ENCODE measurements at regions not wholly inside any gene's neighbourhood (a gene's known extent, or its start where the extent isn't known, plus 50 kb on each side); places are given as distances from the start of the nearest gene placed in this dataset.
"Not testable (repeated sequence)": the region's sequence is repeated elsewhere in the genome, so short reads cannot be mapped to it uniquely, and the experiment has no call there.

DNA sequence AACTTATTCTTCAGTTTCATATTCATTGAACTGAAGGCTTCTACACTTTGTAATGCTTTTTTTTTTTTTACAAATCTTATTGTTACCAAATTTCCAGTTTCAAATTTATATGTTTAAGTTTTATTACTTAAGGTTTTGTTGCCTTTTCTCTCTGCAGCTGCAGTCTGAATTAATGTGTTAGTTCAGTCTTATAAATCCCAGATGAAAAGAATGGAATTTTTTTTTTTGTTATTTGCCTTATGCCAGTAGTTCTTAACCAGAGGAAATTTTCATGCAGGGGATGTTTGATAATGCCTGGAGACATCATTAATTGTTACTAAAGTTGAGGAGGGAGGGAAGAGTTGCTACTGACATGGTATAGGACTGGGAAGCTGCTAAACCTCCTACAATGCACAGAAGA is 367.9 kb upstream of the SPRY2 start:
- Histone ChIP-seq H3K9me3 (ENCODE audit: control extremely low read depth in 1 of 5, control insufficient read depth in 4 of 5, insufficient read depth in 2 of 5, low read depth in 1 of 5, low read length in 4 of 5) (peaks cover 0 to 15% (median 9%) of the 10 kb centered on the region in 5 experiments), H3K27me3 (replicated peaks in 2 of 5; ENCODE audit: control insufficient read depth in 4 of 5, insufficient read depth in 5 of 5, low read length in 4 of 5) (no peaks in the 10 kb centered on the region), H3K27ac (ENCODE audit: insufficient read depth in 1 of 2, low read depth in 1 of 2, low read length in 2 of 2, poor library complexity in 1 of 2, severe bottlenecking in 2 of 2) (no peak overlapping the region), H3K4me3 (ENCODE audit: control insufficient read depth in 1 of 7, extremely low read depth in 1 of 7, insufficient read depth in 4 of 7, low read depth in 2 of 7, low read length in 6 of 7) (no peak overlapping the region), H3K36me3 (ENCODE audit: control insufficient read depth in 4 of 4, insufficient read depth in 4 of 4, low read length in 3 of 4) (no peaks in the 10 kb centered on the region), H3K4me1 (ENCODE audit: control extremely low read depth in 1 of 4, control insufficient read depth in 4 of 4, insufficient read depth in 4 of 4, low read length in 3 of 4) (no peaks in the 10 kb centered on the region)
- POLR2A ChIA-PET = no interaction called here
- no peak for DNase-seq
- CTCF ChIA-PET = no interaction called here

DNA sequence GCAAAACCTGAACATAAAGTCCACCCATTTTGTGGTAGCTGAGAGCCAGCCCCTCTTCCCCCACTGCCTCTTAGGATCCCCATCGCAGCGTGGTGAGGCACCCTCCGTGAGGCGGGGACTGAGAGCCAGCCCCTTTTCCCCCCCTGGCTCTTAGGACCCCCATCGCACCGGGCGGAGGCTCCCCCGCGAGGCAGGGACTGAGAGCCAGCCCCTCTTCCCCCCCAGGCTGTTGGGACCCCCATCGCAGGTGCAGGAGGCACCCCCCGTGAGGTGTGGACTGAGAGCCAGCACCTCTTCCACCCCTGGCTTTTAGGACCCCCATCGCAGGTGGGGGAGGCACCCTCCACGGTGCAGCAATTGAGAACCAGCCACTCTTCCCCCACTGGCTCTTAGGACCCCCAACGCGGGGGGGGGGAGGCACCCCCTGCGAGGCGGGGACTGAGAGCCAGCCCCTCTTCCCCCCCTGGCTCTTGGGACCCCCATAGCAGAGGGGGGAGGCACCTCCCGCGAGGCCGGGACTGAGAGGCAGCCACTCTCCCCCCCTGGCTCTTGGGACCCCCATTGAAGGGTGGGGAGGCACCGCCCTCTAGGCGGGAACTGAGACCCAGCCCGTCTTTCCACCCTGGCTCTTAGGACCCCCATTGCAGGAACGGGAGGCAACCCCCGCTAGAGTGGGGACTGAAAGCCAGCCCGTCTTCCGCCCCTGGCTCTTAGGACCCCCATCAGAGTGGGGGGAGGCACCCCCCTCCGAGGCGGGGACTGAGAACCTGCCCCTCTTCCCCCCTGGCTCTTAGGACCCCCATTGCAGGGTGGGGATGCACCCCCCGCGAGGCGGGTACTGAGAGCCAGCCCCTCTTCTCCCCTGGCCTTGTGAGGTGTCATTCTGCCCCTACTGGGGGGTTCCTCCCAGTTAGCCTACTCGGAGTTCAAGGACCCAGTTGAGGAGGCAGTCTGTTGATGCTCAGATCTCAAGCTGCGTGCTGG is 366.4 kb upstream of the SPRY2 start:
- no peak for DNase-seq
- Histone ChIP-seq H3K4me3 (ENCODE audit: control insufficient read depth in 1 of 7, extremely low read depth in 1 of 7, insufficient read depth in 4 of 7, low read depth in 2 of 7, low read length in 6 of 7) (no peak overlapping the region), H3K36me3 (ENCODE audit: control insufficient read depth in 4 of 4, insufficient read depth in 4 of 4, low read length in 3 of 4) (no peaks in the 10 kb centered on the region), H3K4me1 (ENCODE audit: control extremely low read depth in 1 of 4, control insufficient read depth in 4 of 4, insufficient read depth in 4 of 4, low read length in 3 of 4) (no peaks in the 10 kb centered on the region), H3K27ac (ENCODE audit: insufficient read depth in 1 of 2, low read depth in 1 of 2, low read length in 2 of 2, poor library complexity in 1 of 2, severe bottlenecking in 2 of 2) (no peak overlapping the region), H3K9me3 (ENCODE audit: control extremely low read depth in 1 of 5, control insufficient read depth in 4 of 5, insufficient read depth in 2 of 5, low read depth in 1 of 5, low read length in 4 of 5) (peaks cover 0 to 10% (median 5%) of the 10 kb centered on the region in 5 experiments), H3K27me3 (replicated peaks in 2 of 5; ENCODE audit: control insufficient read depth in 4 of 5, insufficient read depth in 5 of 5, low read length in 4 of 5) (no peaks in the 10 kb centered on the region)
- ChIA-PET POLR2A (no interaction called here), CTCF (no interaction called here)
- WGBS (ENCODE audit: insufficient coverage) = 97% methylated on average over 11 of the region's 34 CpGs

DNA sequence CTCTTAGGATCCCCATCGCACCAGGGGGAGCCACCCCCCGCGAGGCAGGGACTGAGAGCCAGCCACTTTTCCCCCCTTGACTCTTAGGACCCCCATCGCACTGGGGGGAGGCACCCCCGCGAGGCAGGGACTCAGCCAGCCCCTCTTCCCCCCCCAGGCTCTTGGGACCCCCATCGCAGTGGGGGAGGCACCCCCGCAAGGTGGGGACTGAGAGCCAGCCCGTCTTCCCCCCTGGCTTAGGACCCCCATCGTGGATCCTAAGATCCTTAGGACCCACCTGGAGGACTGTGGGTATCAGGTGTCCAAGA is 365.2 kb upstream of the SPRY2 start:
- 100% methylated on average over 2 of the region's 10 CpGs for whole genome bisulfite sequencing (ENCODE audit: insufficient coverage)

DNA sequence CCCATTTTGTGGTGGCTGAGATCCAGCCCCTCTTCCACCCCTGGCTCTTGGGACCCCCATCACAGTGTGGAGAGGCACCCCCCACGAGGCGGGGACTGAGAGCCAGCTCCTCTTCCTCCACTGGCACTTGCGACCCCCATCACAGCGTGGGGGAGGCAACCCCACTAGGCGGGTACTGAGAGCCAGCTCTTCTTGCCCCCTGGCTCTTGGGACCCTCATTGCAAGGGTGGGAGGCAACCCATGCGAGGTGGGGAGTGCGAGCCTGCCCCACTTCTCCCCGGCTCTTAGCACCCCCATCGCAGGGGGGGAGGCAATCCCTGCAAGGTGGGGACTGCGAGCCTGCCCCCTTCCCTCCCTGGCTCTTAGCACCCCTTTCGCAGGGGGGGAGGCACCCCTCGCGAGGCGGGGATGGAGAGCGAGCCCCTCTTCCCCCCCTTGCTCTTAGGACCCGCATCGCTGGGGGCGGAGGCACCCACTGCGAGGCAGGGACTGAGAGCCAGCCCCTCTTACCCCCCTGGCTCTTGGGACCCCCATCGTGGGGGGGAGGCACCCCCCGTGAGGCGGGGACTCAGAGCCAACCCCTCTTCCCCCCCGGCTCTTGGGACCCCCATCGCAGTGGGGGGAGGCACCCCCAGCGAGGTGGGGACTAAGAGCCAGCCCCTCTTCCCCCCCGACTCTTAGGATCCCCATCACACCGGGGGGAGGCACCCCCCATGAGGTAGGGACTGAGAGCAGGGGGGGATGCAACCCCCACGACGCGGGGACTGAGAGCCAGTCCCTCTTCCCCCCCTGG is 364.6 kb upstream of the SPRY2 start:
- H3K9me3 ChIP-seq (ENCODE audit: control extremely low read depth in 1 of 5, control insufficient read depth in 4 of 5, insufficient read depth in 2 of 5, low read depth in 1 of 5, low read length in 4 of 5) = peaks cover 0 to 10% (median 5%) of the 10 kb centered on the region in 5 experiments
- H3K27me3 ChIP-seq (replicated peaks in 2 of 5; ENCODE audit: control insufficient read depth in 4 of 5, insufficient read depth in 5 of 5, low read length in 4 of 5) = no peaks in the 10 kb centered on the region
- no peak overlapping the region for H3K27ac ChIP-seq (ENCODE audit: insufficient read depth in 1 of 2, low read depth in 1 of 2, low read length in 2 of 2, poor library complexity in 1 of 2, severe bottlenecking in 2 of 2)
- CTCF ChIA-PET = no interaction called here
- POLR2A ChIA-PET = no interaction called here
- no peaks in the 10 kb centered on the region for H3K4me1 ChIP-seq (ENCODE audit: control extremely low read depth in 1 of 4, control insufficient read depth in 4 of 4, insufficient read depth in 4 of 4, low read length in 3 of 4)
- no peak for DNase-seq
- no peak overlapping the region for H3K4me3 ChIP-seq (ENCODE audit: control insufficient read depth in 1 of 7, extremely low read depth in 1 of 7, insufficient read depth in 4 of 7, low read depth in 2 of 7, low read length in 6 of 7)
- H3K36me3 ChIP-seq (ENCODE audit: control insufficient read depth in 4 of 4, insufficient read depth in 4 of 4, low read length in 3 of 4) = no peaks in the 10 kb centered on the region
- WGBS (ENCODE audit: insufficient coverage) = 100% methylated on average over 5 of the region's 30 CpGs

More for the DNA sequence above, 365.2 kb upstream of the SPRY2 start:
- CTCF ChIA-PET = no interaction called here
- Histone ChIP-seq H3K27ac (ENCODE audit: insufficient read depth in 1 of 2, low read depth in 1 of 2, low read length in 2 of 2, poor library complexity in 1 of 2, severe bottlenecking in 2 of 2) (no peak overlapping the region), H3K27me3 (replicated peaks in 2 of 5; ENCODE audit: control insufficient read depth in 4 of 5, insufficient read depth in 5 of 5, low read length in 4 of 5) (no peaks in the 10 kb centered on the region), H3K4me1 (ENCODE audit: control extremely low read depth in 1 of 4, control insufficient read depth in 4 of 4, insufficient read depth in 4 of 4, low read length in 3 of 4) (no peaks in the 10 kb centered on the region), H3K9me3 (ENCODE audit: control extremely low read depth in 1 of 5, control insufficient read depth in 4 of 5, insufficient read depth in 2 of 5, low read depth in 1 of 5, low read length in 4 of 5) (peaks cover 0 to 10% (median 5%) of the 10 kb centered on the region in 5 experiments), H3K36me3 (ENCODE audit: control insufficient read depth in 4 of 4, insufficient read depth in 4 of 4, low read length in 3 of 4) (no peaks in the 10 kb centered on the region), H3K4me3 (ENCODE audit: control insufficient read depth in 1 of 7, extremely low read depth in 1 of 7, insufficient read depth in 4 of 7, low read depth in 2 of 7, low read length in 6 of 7) (no peak overlapping the region)
- DNase-seq = no peak
- POLR2A ChIA-PET = no interaction called here

DNA sequence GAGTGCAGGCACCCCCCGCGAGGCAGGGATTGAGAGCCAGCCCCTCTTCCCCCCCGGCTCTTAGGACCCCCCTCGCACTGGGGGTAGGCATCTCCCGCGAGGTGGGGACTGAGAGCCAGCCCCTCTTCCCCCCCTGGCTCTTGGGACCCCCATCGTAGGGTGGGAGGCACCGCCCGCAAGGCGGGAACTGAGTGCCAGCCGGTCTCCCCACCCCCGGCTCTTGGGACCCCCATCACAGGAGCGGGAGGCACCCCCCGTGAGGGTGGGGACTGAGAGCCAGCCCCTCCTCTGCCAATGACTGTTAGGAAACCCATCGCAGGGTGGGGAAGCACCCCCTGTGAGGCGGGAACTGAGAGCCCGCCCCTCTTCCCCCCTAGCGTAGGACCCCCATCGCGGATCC is 363.4 kb upstream of the SPRY2 start:
- Histone ChIP-seq H3K9me3 (ENCODE audit: control extremely low read depth in 1 of 5, control insufficient read depth in 4 of 5, insufficient read depth in 2 of 5, low read depth in 1 of 5, low read length in 4 of 5) (peaks cover 0 to 10% (median 5%) of the 10 kb centered on the region in 5 experiments), H3K27me3 (replicated peaks in 2 of 5; ENCODE audit: control insufficient read depth in 4 of 5, insufficient read depth in 5 of 5, low read length in 4 of 5) (no peaks in the 10 kb centered on the region), H3K4me3 (ENCODE audit: control insufficient read depth in 1 of 7, extremely low read depth in 1 of 7, insufficient read depth in 4 of 7, low read depth in 2 of 7, low read length in 6 of 7) (no peak overlapping the region), H3K4me1 (ENCODE audit: control extremely low read depth in 1 of 4, control insufficient read depth in 4 of 4, insufficient read depth in 4 of 4, low read length in 3 of 4) (no peaks in the 10 kb centered on the region), H3K36me3 (ENCODE audit: control insufficient read depth in 4 of 4, insufficient read depth in 4 of 4, low read length in 3 of 4) (no peaks in the 10 kb centered on the region), H3K27ac (ENCODE audit: insufficient read depth in 1 of 2, low read depth in 1 of 2, low read length in 2 of 2, poor library complexity in 1 of 2, severe bottlenecking in 2 of 2) (no peak overlapping the region)
- no peak for DNase-seq
- WGBS (ENCODE audit: insufficient coverage) = 98% methylated on average over 9 of the region's 20 CpGs
- CTCF ChIA-PET = no interaction called here
- POLR2A ChIA-PET = no interaction called here

DNA sequence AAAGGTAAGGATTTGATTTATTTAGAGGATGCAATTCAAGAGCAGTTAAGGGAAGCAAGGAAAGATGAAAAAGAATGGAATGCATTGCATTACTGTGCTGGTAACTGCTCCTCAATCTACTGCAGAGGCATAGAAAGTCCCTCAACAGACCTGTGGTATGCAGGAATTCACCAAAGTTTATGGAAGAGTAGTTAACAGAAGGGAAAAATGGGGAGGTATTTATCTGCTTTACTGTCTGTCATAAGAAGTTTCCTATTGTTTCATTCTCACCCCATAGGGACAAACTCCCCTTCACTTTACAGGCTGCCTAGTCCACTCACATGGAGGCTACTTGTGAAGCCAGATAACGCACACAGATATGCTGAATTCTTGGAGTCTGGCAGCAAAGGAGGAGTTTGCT is 354.9 kb upstream of the SPRY2 start:
- no peak overlapping the region for H3K27ac ChIP-seq (ENCODE audit: insufficient read depth in 1 of 2, low read depth in 1 of 2, low read length in 2 of 2, poor library complexity in 1 of 2, severe bottlenecking in 2 of 2)

DNA sequence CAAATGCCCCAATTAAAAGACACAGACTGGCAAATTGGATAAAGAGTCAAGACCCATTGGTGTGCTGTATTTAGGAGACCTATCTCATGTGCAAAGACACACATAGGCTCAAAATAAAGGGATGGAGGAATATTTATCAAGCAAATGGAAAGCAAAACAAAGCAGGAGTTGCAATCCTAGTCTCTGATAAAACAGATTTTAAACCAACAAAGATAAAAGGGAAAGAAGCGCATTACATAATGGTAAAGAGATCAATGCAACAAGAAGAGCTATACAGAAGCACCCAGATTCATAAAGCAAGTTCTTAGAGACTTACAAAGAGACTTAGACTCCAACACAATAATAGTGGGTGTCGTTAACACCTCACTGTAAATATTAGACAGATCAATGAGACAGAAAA is 350.9 kb upstream of the SPRY2 start:
- CTCF ChIA-PET; H3K27ac ChIP-seq (ENCODE audit: insufficient read depth in 1 of 2, low read depth in 1 of 2, low read length in 2 of 2, poor library complexity in 1 of 2, severe bottlenecking in 2 of 2); H3K4me1 ChIP-seq (ENCODE audit: control extremely low read depth in 1 of 4, control insufficient read depth in 4 of 4, insufficient read depth in 4 of 4, low read length in 3 of 4); H3K36me3 ChIP-seq (ENCODE audit: control insufficient read depth in 4 of 4, insufficient read depth in 4 of 4, low read length in 3 of 4); POLR2A ChIA-PET; H3K4me3 ChIP-seq (ENCODE audit: control insufficient read depth in 1 of 7, extremely low read depth in 1 of 7, insufficient read depth in 4 of 7, low read depth in 2 of 7, low read length in 6 of 7); DNase-seq; H3K27me3 ChIP-seq (replicated peaks in 2 of 5; ENCODE audit: control insufficient read depth in 4 of 5, insufficient read depth in 5 of 5, low read length in 4 of 5); H3K9me3 ChIP-seq (ENCODE audit: control extremely low read depth in 1 of 5, control insufficient read depth in 4 of 5, insufficient read depth in 2 of 5, low read depth in 1 of 5, low read length in 4 of 5): not testable (repeated sequence)
- WGBS (ENCODE audit: insufficient coverage) = 83% methylated on average over 1 of the region's 2 CpGs

More for the DNA sequence above, 354.9 kb upstream of the SPRY2 start:
- H3K9me3 ChIP-seq (ENCODE audit: control extremely low read depth in 1 of 5, control insufficient read depth in 4 of 5, insufficient read depth in 2 of 5, low read depth in 1 of 5, low read length in 4 of 5) = peaks cover 0 to 3% (median 0%) of the 10 kb centered on the region in 5 experiments
- H3K27me3 ChIP-seq (replicated peaks in 2 of 5; ENCODE audit: control insufficient read depth in 4 of 5, insufficient read depth in 5 of 5, low read length in 4 of 5) = no peaks in the 10 kb centered on the region
- ChIA-PET POLR2A (no interaction called here), CTCF (interaction anchor here (0.6 kb wide), 1 partner anchor 47 kb away, joined by 4 read pairs; no protein-coding TSS in a partner anchor)
- 100% methylated on average over 1 of the region's 1 CpG for WGBS (ENCODE audit: insufficient coverage)
- DNase-seq = no peak
- H3K36me3 ChIP-seq (ENCODE audit: control insufficient read depth in 4 of 4, insufficient read depth in 4 of 4, low read length in 3 of 4) = no peaks in the 10 kb centered on the region
- no peaks in the 10 kb centered on the region for H3K4me1 ChIP-seq (ENCODE audit: control extremely low read depth in 1 of 4, control insufficient read depth in 4 of 4, insufficient read depth in 4 of 4, low read length in 3 of 4)
- H3K4me3 ChIP-seq (ENCODE audit: control insufficient read depth in 1 of 7, extremely low read depth in 1 of 7, insufficient read depth in 4 of 7, low read depth in 2 of 7, low read length in 6 of 7) = no peak overlapping the region

All from common myeloid progenitor, CD34-positive (primary cell).